Tibial nerve (tissue), 4 donors: ENCODE measurements at regions not wholly inside any gene's neighbourhood (a gene's known extent, or its start where the extent isn't known, plus 50 kb on each side); places are given as distances from the start of the nearest gene placed in this dataset.

Source experiments
- EP300 ChIP-seq, 2 donors: sonication (generic); formaldehyde crosslinking; IDR thresholded peaks; one replicate each; pipeline ENCODE4 v1.6.1; 2017; ENCODE audit warnings: antibody characterized with exemption in 2 of 2, mild to moderate bottlenecking in 1 of 2
- POLR2A ChIP-seq, 2 donors: fragments of 450-650 bp; IDR thresholded peaks; one replicate each; pipeline ENCODE4 v1.6.1; 2017; ENCODE audit warnings: antibody characterized with exemption in 2 of 2, mild to moderate bottlenecking in 2 of 2, moderate library complexity in 2 of 2
- TF ChIP-seq, protein P1 (sequence below), 5 experiments: fragments of 200-600 bp in 3 of 5; fragments of 450-650 bp in 2 of 5; sonication (generic) in 3 of 5; IDR thresholded peaks; one replicate each; pipeline ENCODE4 v1.5.1; 2016 to 2019; ENCODE audit warnings: antibody characterized with exemption in 5 of 5, mild to moderate bottlenecking in 3 of 5, moderate library complexity in 2 of 5

DNA sequence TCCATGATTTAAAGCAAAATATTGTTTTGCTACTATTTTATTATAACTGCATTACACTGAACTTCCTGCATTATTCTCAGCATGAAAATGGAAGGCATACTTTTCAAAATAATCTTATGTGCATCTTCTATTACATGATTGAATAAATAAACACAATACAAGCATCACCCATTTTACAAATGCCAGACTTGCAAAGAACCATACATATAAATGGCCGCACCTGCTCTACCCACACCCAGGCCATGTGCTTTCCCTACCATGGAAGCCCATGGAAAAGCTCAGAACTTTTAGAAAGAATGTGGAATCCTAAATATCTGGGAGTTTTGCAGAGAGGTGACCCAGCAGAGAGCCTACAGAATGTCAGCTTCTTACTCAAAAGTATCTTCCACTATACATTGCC, 127.2 kb downstream of the SHOX2 start:
- TF ChIP-seq, protein P1, sequence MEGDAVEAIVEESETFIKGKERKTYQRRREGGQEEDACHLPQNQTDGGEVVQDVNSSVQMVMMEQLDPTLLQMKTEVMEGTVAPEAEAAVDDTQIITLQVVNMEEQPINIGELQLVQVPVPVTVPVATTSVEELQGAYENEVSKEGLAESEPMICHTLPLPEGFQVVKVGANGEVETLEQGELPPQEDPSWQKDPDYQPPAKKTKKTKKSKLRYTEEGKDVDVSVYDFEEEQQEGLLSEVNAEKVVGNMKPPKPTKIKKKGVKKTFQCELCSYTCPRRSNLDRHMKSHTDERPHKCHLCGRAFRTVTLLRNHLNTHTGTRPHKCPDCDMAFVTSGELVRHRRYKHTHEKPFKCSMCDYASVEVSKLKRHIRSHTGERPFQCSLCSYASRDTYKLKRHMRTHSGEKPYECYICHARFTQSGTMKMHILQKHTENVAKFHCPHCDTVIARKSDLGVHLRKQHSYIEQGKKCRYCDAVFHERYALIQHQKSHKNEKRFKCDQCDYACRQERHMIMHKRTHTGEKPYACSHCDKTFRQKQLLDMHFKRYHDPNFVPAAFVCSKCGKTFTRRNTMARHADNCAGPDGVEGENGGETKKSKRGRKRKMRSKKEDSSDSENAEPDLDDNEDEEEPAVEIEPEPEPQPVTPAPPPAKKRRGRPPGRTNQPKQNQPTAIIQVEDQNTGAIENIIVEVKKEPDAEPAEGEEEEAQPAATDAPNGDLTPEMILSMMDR (IDR thresholded peaks at IDR 0.05), result no peak
- TF ChIP-seq POLR2A (IDR thresholded peaks at IDR 0.05) (no peak), EP300 (IDR thresholded peaks at IDR 0.05) (no peak)
